Occipital lobe (tissue), 1 donor: ENCODE measurements at regions not wholly inside any gene's neighbourhood (a gene's known extent, or its start where the extent isn't known, plus 50 kb on each side); places are given as distances from the start of the nearest gene placed in this dataset.

Source experiments
- DNase-seq: peaks from one replicate; lab custom pipeline; 2025; lab: John Stamatoyannopoulos, UW

- DNase-seq: no peak
These were observed 260.3 kb downstream of the SLITRK6 start for GRCh38 chr13:85538957-85539356.

DNA sequence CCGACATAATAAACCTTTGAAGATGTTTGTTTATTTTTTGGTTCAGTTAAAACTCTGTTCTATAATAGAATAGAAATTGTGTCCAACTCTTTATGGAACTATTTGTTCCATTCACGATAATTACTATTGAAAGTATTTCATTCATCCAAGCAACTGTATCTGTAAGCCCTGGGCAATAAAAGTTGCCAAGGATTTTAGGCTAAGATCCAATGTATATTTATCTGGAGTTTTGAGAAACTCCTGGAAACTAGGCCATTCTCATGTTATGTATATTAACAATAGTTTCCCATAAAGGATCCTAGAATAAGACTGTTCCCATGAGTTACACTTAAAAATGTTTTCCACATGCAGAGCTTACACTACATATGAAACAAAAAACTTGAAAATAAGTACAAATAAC, 261.6 kb downstream of the SLITRK6 start:
- DNase-seq: no peak

- no peak for DNase-seq
These were observed 262.5 kb downstream of the SLITRK6 start for GRCh38 chr13:85536706-85537105.

GRCh38 chr13:85535316-85536084, 263.7 kb downstream of the SLITRK6 start:
- DNase-seq: no peak

DNA sequence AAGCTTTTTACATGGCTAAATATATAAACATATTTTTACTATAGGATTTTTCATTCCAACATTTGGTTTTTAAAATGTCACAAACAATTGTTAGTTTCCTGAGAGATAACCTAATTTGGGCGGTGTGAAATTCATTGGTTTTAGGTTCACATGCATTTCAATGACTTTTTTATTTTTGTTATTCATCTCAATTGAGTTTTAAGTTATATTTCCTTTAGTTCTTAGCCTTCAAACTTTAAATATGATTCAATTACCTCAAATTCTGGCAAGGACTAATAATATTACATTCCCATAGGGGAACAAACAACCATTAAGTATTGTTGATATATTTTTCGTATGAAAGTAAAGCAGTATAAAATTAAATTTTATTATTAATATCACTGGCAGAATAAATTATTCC, 265.3 kb downstream of the SLITRK6 start:
- DNase-seq: no peak

DNA sequence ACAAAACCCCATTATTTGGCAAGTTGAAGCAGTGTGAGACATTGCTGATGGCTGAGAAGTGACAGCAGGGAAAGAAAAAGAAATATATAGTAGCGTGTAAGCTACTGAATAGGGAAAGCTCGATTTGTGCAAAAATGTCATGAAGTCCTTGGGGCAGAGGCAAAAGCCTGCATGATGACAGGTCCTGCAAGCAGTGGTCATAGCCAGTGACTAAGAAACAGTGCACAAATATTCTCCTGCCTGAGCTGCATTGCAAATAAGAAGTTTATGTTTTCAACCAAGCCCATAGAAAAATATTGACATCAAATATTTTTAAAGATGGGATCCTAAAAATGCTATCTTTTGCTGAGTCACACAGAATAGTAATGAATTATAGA, 270.0 kb downstream of the SLITRK6 start:
- no peak for DNase-seq

DNA sequence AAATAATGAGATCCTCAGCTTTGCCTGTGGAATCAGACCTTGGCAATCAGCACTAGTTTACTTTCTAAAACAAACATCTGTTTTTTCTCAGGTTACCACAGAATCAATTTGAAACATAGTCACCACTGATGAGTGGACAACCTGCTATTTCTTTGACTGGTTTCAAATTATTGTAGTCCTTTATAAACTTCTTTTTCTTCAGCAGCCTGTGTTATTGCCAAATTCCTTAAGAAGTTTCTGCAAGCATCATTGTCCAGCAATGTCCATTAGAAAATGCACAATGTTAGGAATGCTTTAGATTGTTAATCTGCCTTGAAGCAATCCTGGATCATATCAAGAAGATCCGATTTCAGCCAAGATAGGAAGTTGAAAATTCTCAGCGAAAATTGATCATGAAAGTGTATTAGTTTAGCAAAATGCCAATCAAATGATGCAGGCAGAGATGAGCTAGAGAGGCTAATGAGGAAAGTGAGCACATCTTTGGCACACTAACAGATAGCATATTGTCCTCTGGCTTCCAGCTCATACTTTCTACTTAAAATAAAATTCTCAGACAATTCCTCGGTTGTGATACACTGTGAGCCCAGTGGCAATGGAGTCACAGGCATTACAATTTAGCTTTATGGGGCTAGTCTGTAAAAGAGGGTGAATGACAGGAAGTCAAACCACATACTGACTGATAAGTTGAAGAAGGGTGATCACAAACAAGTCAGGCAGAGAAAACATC, 270.6 kb downstream of the SLITRK6 start:
- DNase-seq: no peak

DNA sequence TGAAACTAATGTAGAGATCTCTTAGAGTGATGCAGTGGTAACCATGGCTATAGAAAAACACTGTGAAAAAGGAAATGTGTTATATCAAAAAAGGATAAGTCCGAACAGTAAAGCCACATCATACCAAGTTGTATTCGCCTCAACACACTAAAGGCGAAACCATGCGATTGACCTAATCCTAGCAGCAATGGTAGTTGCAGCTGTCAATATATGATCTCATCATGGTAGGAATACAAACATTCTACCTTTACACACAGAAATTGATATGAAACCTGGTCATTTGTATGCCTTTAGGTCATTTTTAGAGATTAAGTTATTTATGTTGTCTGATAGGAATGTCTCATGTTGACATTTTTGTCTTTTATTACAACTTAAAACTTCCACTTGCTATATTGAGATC, 271.9 kb downstream of the SLITRK6 start:
- no peak for DNase-seq

DNA sequence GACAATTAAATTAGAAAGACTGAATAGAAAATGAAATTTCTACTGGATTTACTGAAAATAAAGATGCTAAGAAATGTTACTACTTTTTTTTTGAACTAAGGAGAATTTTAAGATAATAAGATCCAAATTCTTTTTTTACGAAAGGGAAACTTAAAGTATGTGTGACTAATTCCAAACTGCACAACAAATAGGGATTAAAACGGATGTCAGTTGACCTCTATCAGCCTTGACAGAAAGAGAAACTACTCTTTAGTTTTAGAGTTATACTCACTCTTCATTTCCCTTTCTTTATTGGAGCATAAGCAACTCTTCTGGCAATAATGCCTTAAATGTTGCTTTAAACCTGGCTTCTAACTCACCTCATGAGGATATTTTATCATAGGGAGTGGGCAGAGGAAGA, 273.8 kb downstream of the SLITRK6 start:
- DNase-seq: no peak

GRCh38 chr13:85521657-85522056, 277.6 kb downstream of the SLITRK6 start:
- DNase-seq: no peak

- DNase-seq: no peak
These were observed 278.8 kb downstream of the SLITRK6 start for GRCh38 chr13:85520445-85520844.

DNA sequence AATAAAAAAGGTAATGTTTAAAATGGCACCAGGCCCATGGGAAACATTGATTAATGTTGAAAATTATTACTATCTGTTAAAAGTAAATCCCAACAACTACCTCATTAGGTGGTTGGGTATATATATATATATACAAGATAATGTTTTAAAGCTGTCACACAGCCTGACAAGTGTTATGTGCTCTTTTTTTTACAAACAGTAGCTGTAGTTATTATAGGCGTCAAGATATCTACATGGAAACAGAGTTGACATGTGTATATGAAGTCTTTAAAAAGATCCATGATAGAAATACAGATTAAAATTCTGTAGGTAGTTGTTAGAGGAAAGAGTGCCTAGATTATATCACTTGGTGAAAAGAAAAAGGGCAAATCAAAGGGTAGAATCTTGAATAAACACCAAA, 279.9 kb downstream of the SLITRK6 start:
- DNase-seq: no peak

DNA sequence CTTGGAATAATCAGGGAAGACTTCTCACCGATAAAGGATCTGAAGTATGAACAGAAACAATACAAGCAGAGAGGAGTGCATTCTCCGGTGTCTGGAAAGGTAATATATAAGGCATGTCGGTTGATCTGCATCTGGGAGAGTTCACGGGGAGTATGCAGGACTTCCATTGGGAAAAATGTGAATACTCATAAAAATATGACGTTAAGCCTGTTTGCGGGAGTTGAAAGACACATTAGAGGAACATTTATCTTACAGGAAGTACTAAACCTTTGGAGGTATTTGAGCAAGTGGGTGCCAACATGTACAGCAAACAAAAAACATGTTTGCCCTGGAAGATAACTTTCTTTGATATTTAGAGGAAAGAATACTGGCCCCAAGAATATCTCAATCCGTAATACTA, 286.8 kb downstream of the SLITRK6 start:
- no peak for DNase-seq

GRCh38 chr13:85509512-85509911, 289.7 kb downstream of the SLITRK6 start:
- DNase-seq: no peak

- DNase-seq: no peak
These were observed 290.4 kb downstream of the SLITRK6 start for GRCh38 chr13:85508683-85509329.

DNA sequence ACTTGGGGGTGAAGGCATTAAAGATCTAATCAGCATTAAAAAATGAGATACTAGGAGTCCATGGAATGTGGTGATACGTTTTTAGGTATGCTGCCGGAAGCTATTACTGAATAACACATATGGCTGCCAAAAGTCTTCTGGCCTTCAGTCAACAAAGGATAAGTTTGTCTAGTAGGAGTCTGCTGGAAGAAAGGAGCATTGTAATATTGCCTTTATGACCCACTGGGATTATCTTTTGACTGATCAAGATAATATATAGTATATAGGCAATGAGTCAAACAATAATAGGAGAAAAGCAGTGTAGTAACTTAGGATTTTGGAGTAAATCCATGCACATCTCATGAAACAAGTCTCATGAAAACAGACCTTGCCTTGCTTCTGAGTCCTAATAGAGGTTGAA, 295.4 kb downstream of the SLITRK6 start:
- no peak for DNase-seq

- no peak for DNase-seq
These were observed 297.6 kb downstream of the SLITRK6 start for GRCh38 chr13:85501616-85502015.

- no peak for DNase-seq
These were observed 298.4 kb downstream of the SLITRK6 start for GRCh38 chr13:85500696-85501256.

DNA sequence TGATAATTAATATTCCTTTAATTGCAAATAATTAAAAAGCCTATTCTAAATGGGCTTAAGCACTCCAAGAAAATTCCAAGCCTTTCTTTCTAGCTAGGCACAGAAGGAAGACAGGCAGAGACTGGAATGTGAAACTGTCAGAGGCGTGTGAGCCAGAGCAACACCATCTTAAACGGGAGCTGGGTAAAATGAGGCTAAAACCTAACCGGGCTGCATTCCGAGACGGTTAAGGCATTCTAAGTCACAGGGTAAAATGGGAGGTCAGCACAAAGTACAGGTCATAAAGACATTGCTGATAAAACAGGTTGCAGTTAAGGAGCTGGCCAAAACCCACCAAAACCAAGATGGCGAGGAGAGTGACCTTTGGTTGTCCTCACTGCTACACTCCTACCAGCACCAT, 300.4 kb downstream of the SLITRK6 start:
- no peak for DNase-seq

- no peak for DNase-seq
These were observed 301.6 kb downstream of the SLITRK6 start for GRCh38 chr13:85497652-85498051.

DNA sequence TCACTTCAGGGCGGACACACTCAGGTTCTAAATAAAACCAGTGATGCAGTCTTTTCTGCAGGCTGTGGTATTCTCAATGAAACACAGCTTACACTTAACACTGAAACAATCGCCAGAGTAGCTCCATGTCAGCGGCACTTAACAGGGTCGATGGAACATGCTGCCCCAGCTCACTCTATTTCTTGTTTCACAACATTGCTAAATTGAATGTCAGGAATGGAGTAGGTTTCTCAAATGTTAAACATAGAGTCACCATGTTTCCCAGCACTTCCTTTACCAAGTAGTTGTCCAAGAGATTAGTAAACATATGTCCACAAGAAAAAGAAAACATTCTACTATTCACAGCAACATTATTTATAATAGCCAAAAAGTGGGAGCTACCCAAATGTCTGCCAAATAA, 306.9 kb downstream of the SLITRK6 start:
- no peak for DNase-seq

- DNase-seq: no peak
These were observed 312.6 kb downstream of the SLITRK6 start for GRCh38 chr13:85486663-85487062.
